Heart right ventricle (tissue), 16 donors: ENCODE measurements at regions not wholly inside any gene's neighbourhood (a gene's known extent, or its start where the extent isn't known, plus 50 kb on each side); places are given as distances from the start of the nearest gene placed in this dataset.

Source experiments
- ATAC-seq, 8 donors: fragments of 200-7000 bp; cut with Tn5 transposase; one replicate each; pipeline ENCODE4 v1.9.1; 2020; ENCODE audit warnings: mild to moderate bottlenecking in 8 of 8, moderate library complexity in 8 of 8, moderate number of reproducible peaks in 1 of 8
- DNase-seq, 2 donors: peaks; one replicate each; pipeline ENCODE4 v3.0.0-alpha.2; 2020
- H3K27ac ChIP-seq, 10 donors: fragments of 200-600 bp; sonication (generic) in 2 of 10; one replicate each; pipeline versions ENCODE4 v1.5.0 to v1.8.0; 2020 to 2022; ENCODE audit warnings: mild to moderate bottlenecking in 3 of 10
- H3K27me3 ChIP-seq, 7 donors: fragments of 200-600 bp; one replicate each; pipeline ENCODE4 v1.8.0; 2021 to 2022; ENCODE audit warnings: mild to moderate bottlenecking in 2 of 7
- H3K36me3 ChIP-seq, 9 donors: fragments of 200-600 bp; sonication (generic) in 1 of 9; one replicate each; pipeline versions ENCODE4 v1.5.0 to v1.8.0; 2020 to 2022; ENCODE audit warnings: mild to moderate bottlenecking in 2 of 9
- H3K4me1 ChIP-seq, 9 donors: fragments of 200-600 bp; sonication (generic) in 1 of 9; one replicate each; pipeline versions ENCODE4 v1.5.0 to v1.8.0; 2020 to 2022; ENCODE audit warnings: mild to moderate bottlenecking in 4 of 9
- H3K4me3 ChIP-seq, 10 donors: fragments of 200-600 bp; sonication (generic) in 2 of 10; one replicate each; pipeline versions ENCODE4 v1.5.0 to v1.8.0; 2020 to 2022; ENCODE audit warnings: mild to moderate bottlenecking in 7 of 10, moderate library complexity in 2 of 10
- H3K9me3 ChIP-seq, 11 donors: fragments of 200-600 bp in 10 of 11; sonication (generic) in 2 of 11; one replicate each; pipeline versions ENCODE4 v1.5.0 to v1.8.0; 2013 to 2022; ENCODE audit warnings: mild to moderate bottlenecking in 2 of 11, control low read depth in 1 of 11, moderate library complexity in 1 of 11
- CTCF ChIP-seq, 9 donors: fragments of 200-600 bp; sonication (generic) in 2 of 9; IDR thresholded peaks; one replicate each; pipeline versions ENCODE4 v1.5.0 to v1.8.0; 2021 to 2022; ENCODE audit warnings: antibody characterized with exemption in 9 of 9, mild to moderate bottlenecking in 5 of 9, moderate library complexity in 1 of 9
- WGBS, 2 donors: extraction: QIAGEN DNeasy Blood & Tissue Kit; methylation state at CpG; one replicate each; pipeline ENCODE4 v1.1.7; 2013; ENCODE audit warnings: inconsistent platforms in 1 of 2; 5-methylcytosine and 5-hydroxymethylcytosine counted together
- intact Hi-C, 10 donors: fragments of 100-400 bp; cut with DNase I; formaldehyde crosslinking; loops; one replicate each; pipeline versions ENCODE4 v1.11.1 to v1.14.2; 2022
- donor health status: Arrhythmogenic right ventricular cardiomyopathy.
- donor health status: ischemic (EF 13 %, LVEDD 7.1; RV severe dilation, severe dysfunction).
- donor health status: healthy with polysubstance abuse.
- donor health status: DM: no; HTN: yes; CAD: no.
- donor health status: DM: no; HTN: no; CAD: no.
- donor health status: ischemic (EF 25% LVEDD 6.9; RV normal size, moderate dysfunction).
- donor health status: ischemic (EF 25% LVEDD 5.7; RV mildly dilated, moderate dysfunction).
- donor health status: healthy.
- donor health status: DM: yes; HTN: yes; CAD: no.
- donor health status: Ischemic cardiomyopathy.
- donor health status: ischemic (EF 35%, LVEDD 5.7; RV mildly dilated, moderate dysfunction).
- donor health status: nonischemic (EF 11% LVEDD 7.7; RV severe dilation, severe dysfunction).
- donor health status: DM: yes; HTN: yes; CAD: no.
- donor health status: PGD.
- donor health status: ischemic (EF 29% LVEDD 5.4; RV normal size, mild dysfunction).
- donor health status: nonischemic (EF 23%, LVEDD 6.1; RV moderate dilation, normal function).

- intact Hi-C loops, result no loop called here
- H3K27me3 ChIP-seq, result no peaks in the 10 kb centered on the region
These were observed 296.0 kb downstream of the CTTN start for GRCh38 chr11:70694371-70694770.

GRCh38 chr11:70695086-70695960 is 297.0 kb downstream of the CTTN start:
- no peaks in the 10 kb centered on the region for H3K27me3 ChIP-seq
- peaks cover 0 to 9% (median 0%) of the 10 kb centered on the region in 11 donors for H3K9me3 ChIP-seq
- no peak overlapping the region for H3K27ac ChIP-seq
- no peaks in the 10 kb centered on the region for H3K4me1 ChIP-seq
- ATAC-seq, result no peak
- 83 to 89% methylated on average over 13 of the region's 13 CpGs for WGBS, 2 donors
- DNase-seq, result no peak
- TF ChIP-seq CTCF (IDR thresholded peaks at IDR 0.05), result no peak
- intact Hi-C loops, result no loop called here
- H3K4me3 ChIP-seq, result no peak overlapping the region
- H3K36me3 ChIP-seq, result no peaks in the 10 kb centered on the region

More at GRCh38 chr11:70694371-70694770, 296.0 kb downstream of the CTTN start:
- no peak for ATAC-seq
- Histone ChIP-seq H3K27ac (no peak overlapping the region), H3K9me3 (peaks cover 0 to 18% (median 0%) of the 10 kb centered on the region in 11 donors), H3K4me1 (no peaks in the 10 kb centered on the region), H3K36me3 (no peaks in the 10 kb centered on the region), H3K4me3 (no peak overlapping the region)
- 89 to 92% methylated on average over 1 of the region's 1 CpG for WGBS, 2 donors
- no peak for TF ChIP-seq CTCF (IDR thresholded peaks at IDR 0.05)
- DNase-seq, result no peak

- intact Hi-C loops, result no loop called here
- H3K27ac ChIP-seq, result no peak overlapping the region
- DNase-seq, result no peak
These were observed 297.7 kb downstream of the CTTN start for GRCh38 chr11:70696076-70696475.

GRCh38 chr11:70696564-70696963 is 298.2 kb downstream of the CTTN start:
- intact Hi-C loops, result no loop called here
- Histone ChIP-seq H3K36me3 (no peaks in the 10 kb centered on the region), H3K9me3 (peaks cover 0 to 9% (median 0%) of the 10 kb centered on the region in 11 donors), H3K27me3 (no peaks in the 10 kb centered on the region), H3K4me1 (no peaks in the 10 kb centered on the region), H3K4me3 (no peak overlapping the region), H3K27ac (no peak overlapping the region)
- ATAC-seq (no peak), DNase-seq (no peak)
- 93 to 95% methylated on average over 5 of the region's 5 CpGs for WGBS, 2 donors
- TF ChIP-seq CTCF (IDR thresholded peaks at IDR 0.05), result no peak

More at GRCh38 chr11:70696076-70696475, 297.7 kb downstream of the CTTN start:
- Histone ChIP-seq H3K9me3 (peaks cover 0 to 9% (median 0%) of the 10 kb centered on the region in 11 donors), H3K4me1 (no peaks in the 10 kb centered on the region), H3K36me3 (no peaks in the 10 kb centered on the region), H3K27me3 (no peaks in the 10 kb centered on the region), H3K4me3 (no peak overlapping the region)
- no peak for ATAC-seq
- TF ChIP-seq CTCF (IDR thresholded peaks at IDR 0.05), result no peak
